ENCODE measurements at regions not wholly inside any gene's neighbourhood (a gene's known extent, or its start where the extent isn't known, plus 50 kb on each side); places are given as distances from the start of the nearest gene placed in this dataset.

- H3K36me3 ChIP-seq (ENCODE audit: control insufficient read depth in 3 of 3, insufficient read depth in 2 of 3, low read depth in 1 of 3, low read length in 3 of 3): no peaks in the 10 kb centered on the region
- H3K27ac ChIP-seq (ENCODE audit: low read depth in 1 of 3, low read length in 2 of 3): no peak overlapping the region
- H3K4me3 ChIP-seq (ENCODE audit: low read depth in 1 of 3, low read length in 3 of 3): no peak overlapping the region
- no peaks in the 10 kb centered on the region for H3K4me1 ChIP-seq (ENCODE audit: control insufficient read depth in 3 of 3, insufficient read depth in 2 of 3, low read depth in 1 of 3, low read length in 2 of 3)
- H3K9me3 ChIP-seq (ENCODE audit: control insufficient read depth in 2 of 2, insufficient read depth in 1 of 2, low read depth in 1 of 2, low read length in 1 of 2): no peaks in the 10 kb centered on the region
- no peak for DNase-seq
- H3K27me3 ChIP-seq (ENCODE audit: control insufficient read depth in 3 of 3, insufficient read depth in 3 of 3, low read length in 3 of 3): no peaks in the 10 kb centered on the region
- FAIRE-seq: no peak
These were observed 935.2 kb downstream of the PCDH7 start for GRCh38 chr4:31655328-31655727.

DNA sequence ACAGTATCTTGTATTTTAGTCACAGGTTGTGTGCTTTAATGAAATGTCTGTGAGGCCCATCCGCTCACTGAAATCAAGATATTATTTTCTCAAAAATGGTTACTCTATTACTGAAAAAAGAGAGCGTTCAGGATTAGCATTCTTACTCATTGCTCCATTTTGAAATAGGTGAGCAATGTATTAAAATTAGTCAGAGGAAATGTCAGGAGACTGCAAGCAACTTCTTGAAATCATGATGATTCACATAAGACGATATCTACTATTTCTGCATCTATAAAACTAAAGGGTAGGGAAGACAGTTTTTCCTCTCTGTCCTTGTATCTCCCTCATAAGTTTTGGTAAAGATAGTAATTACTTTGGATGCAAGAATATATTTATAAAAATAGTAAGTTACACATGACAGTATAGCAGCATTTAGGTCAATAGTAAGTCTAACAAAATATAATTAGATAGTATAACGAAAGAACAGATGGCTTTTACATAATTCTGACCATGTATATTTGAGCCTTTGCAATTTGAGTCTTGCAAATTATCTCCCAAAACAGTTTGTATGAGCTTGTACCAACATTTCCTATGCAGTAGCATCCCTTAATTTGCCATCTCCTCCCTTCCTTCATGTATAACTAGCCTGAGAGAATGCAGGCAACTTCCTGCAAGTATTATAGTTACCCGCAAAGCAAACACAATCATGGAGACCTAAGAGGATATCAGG is 937.8 kb downstream of the PCDH7 start:
- no peaks in the 10 kb centered on the region for H3K27me3 ChIP-seq (ENCODE audit: control insufficient read depth in 3 of 3, insufficient read depth in 3 of 3, low read length in 3 of 3)
- no peak overlapping the region for H3K27ac ChIP-seq (ENCODE audit: low read depth in 1 of 3, low read length in 2 of 3)
- no peaks in the 10 kb centered on the region for H3K9me3 ChIP-seq (ENCODE audit: control insufficient read depth in 2 of 2, insufficient read depth in 1 of 2, low read depth in 1 of 2, low read length in 1 of 2)
- H3K4me1 ChIP-seq (ENCODE audit: control insufficient read depth in 3 of 3, insufficient read depth in 2 of 3, low read depth in 1 of 3, low read length in 2 of 3): no peaks in the 10 kb centered on the region
- no peak overlapping the region for H3K4me3 ChIP-seq (ENCODE audit: low read depth in 1 of 3, low read length in 3 of 3)
- FAIRE-seq: no peak
- 85 to 88% (median 88%) methylated on average over 5 of the region's 5 CpGs for WGBS, 3 donors
- H3K36me3 ChIP-seq (ENCODE audit: control insufficient read depth in 3 of 3, insufficient read depth in 2 of 3, low read depth in 1 of 3, low read length in 3 of 3): no peaks in the 10 kb centered on the region
- no peak for DNase-seq

DNA sequence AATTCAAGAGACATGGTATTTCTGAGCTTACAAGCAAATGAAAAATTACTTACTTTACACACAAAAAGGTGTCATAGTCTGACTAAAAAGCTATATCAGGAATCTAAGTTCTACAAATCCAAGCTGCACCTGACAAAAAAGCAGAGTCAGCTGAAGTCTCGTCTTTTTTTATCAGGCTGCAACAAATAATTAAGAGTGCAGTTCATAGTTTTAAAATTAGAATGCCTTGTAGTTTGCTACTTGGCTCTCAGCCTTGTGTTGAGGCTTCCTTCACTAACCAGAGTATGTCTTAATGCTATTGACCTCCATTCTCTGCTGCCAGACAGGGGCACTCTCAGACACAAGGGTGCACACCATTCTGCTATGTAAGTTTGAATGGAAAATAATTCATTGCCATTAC is 940.7 kb downstream of the PCDH7 start:
- DNase-seq (no peak), FAIRE-seq (no peak)
- H3K27ac ChIP-seq (ENCODE audit: low read depth in 1 of 3, low read length in 2 of 3): no peak overlapping the region
- H3K4me1 ChIP-seq (ENCODE audit: control insufficient read depth in 3 of 3, insufficient read depth in 2 of 3, low read depth in 1 of 3, low read length in 2 of 3): no peaks in the 10 kb centered on the region
- H3K27me3 ChIP-seq (ENCODE audit: control insufficient read depth in 3 of 3, insufficient read depth in 3 of 3, low read length in 3 of 3): no peaks in the 10 kb centered on the region
- H3K4me3 ChIP-seq (ENCODE audit: low read depth in 1 of 3, low read length in 3 of 3): no peak overlapping the region
- H3K36me3 ChIP-seq (ENCODE audit: control insufficient read depth in 3 of 3, insufficient read depth in 2 of 3, low read depth in 1 of 3, low read length in 3 of 3): no peaks in the 10 kb centered on the region
- WGBS, 3 donors: 46 to 52% (median 49%) methylated on average over 1 of the region's 1 CpG
- H3K9me3 ChIP-seq (ENCODE audit: control insufficient read depth in 2 of 2, insufficient read depth in 1 of 2, low read depth in 1 of 2, low read length in 1 of 2): no peaks in the 10 kb centered on the region

DNA sequence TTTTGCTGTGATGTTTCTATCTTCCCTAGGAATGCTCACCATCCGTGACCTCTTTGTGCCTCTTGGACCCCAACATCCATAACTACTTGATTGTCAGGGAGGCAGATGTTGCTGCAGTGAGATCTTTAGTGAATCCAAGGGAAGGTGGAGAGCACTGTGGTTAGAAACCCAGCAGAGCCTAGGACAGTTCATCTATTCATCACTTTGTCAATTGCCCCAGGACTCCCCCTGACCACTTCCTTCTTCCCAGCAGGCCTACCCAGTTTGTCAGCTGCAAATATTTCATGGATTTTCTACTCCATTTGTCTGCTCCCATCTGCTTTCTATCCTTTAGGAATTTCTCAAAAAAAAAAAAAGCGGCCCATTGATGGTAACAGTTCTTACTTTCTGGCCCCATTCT is 942.8 kb downstream of the PCDH7 start:
- Histone ChIP-seq H3K27me3 (ENCODE audit: control insufficient read depth in 3 of 3, insufficient read depth in 3 of 3, low read length in 3 of 3) (no peaks in the 10 kb centered on the region), H3K27ac (ENCODE audit: low read depth in 1 of 3, low read length in 2 of 3) (no peak overlapping the region), H3K4me1 (ENCODE audit: control insufficient read depth in 3 of 3, insufficient read depth in 2 of 3, low read depth in 1 of 3, low read length in 2 of 3) (no peaks in the 10 kb centered on the region), H3K4me3 (ENCODE audit: low read depth in 1 of 3, low read length in 3 of 3) (no peak overlapping the region), H3K36me3 (ENCODE audit: control insufficient read depth in 3 of 3, insufficient read depth in 2 of 3, low read depth in 1 of 3, low read length in 3 of 3) (no peaks in the 10 kb centered on the region), H3K9me3 (ENCODE audit: control insufficient read depth in 2 of 2, insufficient read depth in 1 of 2, low read depth in 1 of 2, low read length in 1 of 2) (no peaks in the 10 kb centered on the region)
- WGBS, 3 donors: 81 to 91% (median 89%) methylated on average over 2 of the region's 2 CpGs
- DNase-seq: no peak
- no peak for FAIRE-seq

GRCh38 chr4:31667686-31668085 is 947.5 kb downstream of the PCDH7 start:
- no peaks in the 10 kb centered on the region for H3K36me3 ChIP-seq (ENCODE audit: control insufficient read depth in 3 of 3, insufficient read depth in 2 of 3, low read depth in 1 of 3, low read length in 3 of 3)
- H3K27me3 ChIP-seq (ENCODE audit: control insufficient read depth in 3 of 3, insufficient read depth in 3 of 3, low read length in 3 of 3): no peaks in the 10 kb centered on the region
- no peak overlapping the region for H3K4me3 ChIP-seq (ENCODE audit: low read depth in 1 of 3, low read length in 3 of 3)
- no peaks in the 10 kb centered on the region for H3K9me3 ChIP-seq (ENCODE audit: control insufficient read depth in 2 of 2, insufficient read depth in 1 of 2, low read depth in 1 of 2, low read length in 1 of 2)
- 74 to 85% (median 80%) methylated on average over 2 of the region's 2 CpGs for WGBS, 3 donors
- DNase-seq (no peak), FAIRE-seq (no peak)
- no peak overlapping the region for H3K27ac ChIP-seq (ENCODE audit: low read depth in 1 of 3, low read length in 2 of 3)
- no peaks in the 10 kb centered on the region for H3K4me1 ChIP-seq (ENCODE audit: control insufficient read depth in 3 of 3, insufficient read depth in 2 of 3, low read depth in 1 of 3, low read length in 2 of 3)

DNA sequence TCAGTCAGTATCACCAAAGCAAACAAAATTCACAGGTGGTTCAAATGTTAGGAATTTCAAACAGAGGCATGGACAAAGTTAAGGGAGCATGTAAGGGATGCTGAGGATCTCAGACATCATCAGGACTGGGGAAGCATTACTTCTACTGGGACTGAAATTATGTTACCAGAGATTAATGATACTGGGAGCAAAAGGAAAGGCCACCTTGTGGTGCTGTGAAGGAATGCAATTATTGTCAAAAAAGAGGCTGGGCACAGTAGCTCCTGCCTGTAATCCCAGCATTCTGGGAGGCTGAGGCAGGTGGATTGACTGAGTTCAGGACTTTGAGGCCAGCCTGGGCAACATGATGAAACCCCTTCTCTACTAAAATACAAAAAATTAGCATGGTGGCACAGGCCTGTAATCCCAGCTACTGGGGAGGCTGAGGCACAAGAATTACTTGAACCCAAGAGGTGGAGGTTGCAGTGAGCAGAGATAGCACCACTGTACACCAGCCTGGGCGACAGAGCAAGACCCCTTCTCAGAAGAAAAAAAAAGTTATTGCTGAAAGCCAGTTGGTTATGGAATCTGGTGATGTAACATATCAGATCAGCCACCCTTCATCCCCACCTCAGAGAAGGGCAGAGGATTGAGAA is 954.3 kb downstream of the PCDH7 start:
- DNase-seq (peak; percentile 10 to 22), FAIRE-seq (no peak)
- no peak overlapping the region for H3K27ac ChIP-seq (ENCODE audit: low read depth in 1 of 3, low read length in 2 of 3)
- H3K9me3 ChIP-seq (ENCODE audit: control insufficient read depth in 2 of 2, insufficient read depth in 1 of 2, low read depth in 1 of 2, low read length in 1 of 2): no peaks in the 10 kb centered on the region
- no peaks in the 10 kb centered on the region for H3K27me3 ChIP-seq (ENCODE audit: control insufficient read depth in 3 of 3, insufficient read depth in 3 of 3, low read length in 3 of 3)
- H3K36me3 ChIP-seq (ENCODE audit: control insufficient read depth in 3 of 3, insufficient read depth in 2 of 3, low read depth in 1 of 3, low read length in 3 of 3): no peaks in the 10 kb centered on the region
- H3K4me1 ChIP-seq (ENCODE audit: control insufficient read depth in 3 of 3, insufficient read depth in 2 of 3, low read depth in 1 of 3, low read length in 2 of 3): no peaks in the 10 kb centered on the region
- 41 to 76% (median 64%) methylated on average over 1 of the region's 1 CpG for WGBS, 3 donors
- H3K4me3 ChIP-seq (ENCODE audit: low read depth in 1 of 3, low read length in 3 of 3): no peak overlapping the region

- Histone ChIP-seq H3K27me3 (ENCODE audit: control insufficient read depth in 3 of 3, insufficient read depth in 3 of 3, low read length in 3 of 3) (no peaks in the 10 kb centered on the region), H3K9me3 (ENCODE audit: control insufficient read depth in 2 of 2, insufficient read depth in 1 of 2, low read depth in 1 of 2, low read length in 1 of 2) (no peaks in the 10 kb centered on the region), H3K4me1 (ENCODE audit: control insufficient read depth in 3 of 3, insufficient read depth in 2 of 3, low read depth in 1 of 3, low read length in 2 of 3) (no peaks in the 10 kb centered on the region), H3K36me3 (ENCODE audit: control insufficient read depth in 3 of 3, insufficient read depth in 2 of 3, low read depth in 1 of 3, low read length in 3 of 3) (no peaks in the 10 kb centered on the region), H3K4me3 (ENCODE audit: low read depth in 1 of 3, low read length in 3 of 3) (no peak overlapping the region), H3K27ac (ENCODE audit: low read depth in 1 of 3, low read length in 2 of 3) (no peak overlapping the region)
- 31 to 62% (median 44%) methylated on average over 1 of the region's 1 CpG for WGBS, 3 donors
- no peak for FAIRE-seq
- no peak for DNase-seq
These were observed 958.2 kb downstream of the PCDH7 start for GRCh38 chr4:31678356-31678755.

DNA sequence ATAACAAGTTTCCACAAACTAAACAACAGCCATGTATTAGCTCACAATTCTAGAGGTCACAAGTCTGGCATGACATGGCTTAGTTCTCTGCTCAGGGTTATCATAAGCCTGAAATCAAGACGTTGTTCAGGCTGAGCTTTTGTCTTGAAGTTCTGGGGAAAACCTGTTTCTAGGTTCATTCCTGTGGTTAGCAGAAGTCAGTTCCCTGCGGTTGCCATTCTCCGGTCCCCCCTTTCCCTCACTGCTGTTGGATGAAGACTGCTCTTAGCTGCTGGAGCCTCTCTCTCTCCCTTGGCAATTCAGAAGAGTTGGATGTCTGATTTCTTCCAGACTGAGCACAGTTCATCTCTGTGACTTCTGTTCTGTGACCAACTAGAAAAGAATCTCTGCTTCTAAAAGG is 962.6 kb downstream of the PCDH7 start:
- FAIRE-seq (no peak), DNase-seq (no peak)
- no peaks in the 10 kb centered on the region for H3K4me1 ChIP-seq (ENCODE audit: control insufficient read depth in 3 of 3, insufficient read depth in 2 of 3, low read depth in 1 of 3, low read length in 2 of 3)
- no peak overlapping the region for H3K27ac ChIP-seq (ENCODE audit: low read depth in 1 of 3, low read length in 2 of 3)
- no peaks in the 10 kb centered on the region for H3K27me3 ChIP-seq (ENCODE audit: control insufficient read depth in 3 of 3, insufficient read depth in 3 of 3, low read length in 3 of 3)
- no peaks in the 10 kb centered on the region for H3K9me3 ChIP-seq (ENCODE audit: control insufficient read depth in 2 of 2, insufficient read depth in 1 of 2, low read depth in 1 of 2, low read length in 1 of 2)
- H3K36me3 ChIP-seq (ENCODE audit: control insufficient read depth in 3 of 3, insufficient read depth in 2 of 3, low read depth in 1 of 3, low read length in 3 of 3): no peaks in the 10 kb centered on the region
- H3K4me3 ChIP-seq (ENCODE audit: low read depth in 1 of 3, low read length in 3 of 3): no peak overlapping the region
- WGBS, 3 donors: 69 to 75% (median 71%) methylated on average over 3 of the region's 3 CpGs

Measured in small intestine (tissue), 7 donors.